Bronchial epithelial cell (primary cell): ENCODE measurements at regions not wholly inside any gene's neighbourhood (a gene's known extent, or its start where the extent isn't known, plus 50 kb on each side); places are given as distances from the start of the nearest gene placed in this dataset.
A peak's percentile ranks its signal among the peaks of the same experiment; 100 is the strongest.

Experiments
- DNase-seq: peaks from one replicate; pipeline ENCODE4 v3.0.0-alpha.2; 2010; ENCODE audit warnings: low read depth
- FAIRE-seq: peaks from 2 replicates; lab custom pipeline; 2011; peaks lifted over from hg19 to GRCh38; lab: Jason Lieb, UNC
- H3K27me3 ChIP-seq: 2 replicates; pipeline ENCODE4 v1.5.1; 2011; ENCODE audit warnings: low read length; ENCODE audit not compliant: control insufficient read depth, insufficient read depth
- H3K36me3 ChIP-seq: 2 replicates; pipeline ENCODE4 v1.5.1; 2011; ENCODE audit warnings: low read length; ENCODE audit not compliant: control insufficient read depth, insufficient read depth
- H3K4me3 ChIP-seq: 2 replicates; pipeline ENCODE4 v1.5.1; 2011; ENCODE audit warnings: mild to moderate bottlenecking, low read depth, low read length, control low read depth
- TF ChIP-seq, protein P1 (sequence below): IDR thresholded peaks from 2 replicates; pipeline ENCODE4 v1.5.1; 2011; ENCODE audit warnings: mild to moderate bottlenecking, moderate library complexity, low read length, control low read depth, inconsistent platforms; ENCODE audit not compliant: insufficient read depth, severe bottlenecking

DNA sequence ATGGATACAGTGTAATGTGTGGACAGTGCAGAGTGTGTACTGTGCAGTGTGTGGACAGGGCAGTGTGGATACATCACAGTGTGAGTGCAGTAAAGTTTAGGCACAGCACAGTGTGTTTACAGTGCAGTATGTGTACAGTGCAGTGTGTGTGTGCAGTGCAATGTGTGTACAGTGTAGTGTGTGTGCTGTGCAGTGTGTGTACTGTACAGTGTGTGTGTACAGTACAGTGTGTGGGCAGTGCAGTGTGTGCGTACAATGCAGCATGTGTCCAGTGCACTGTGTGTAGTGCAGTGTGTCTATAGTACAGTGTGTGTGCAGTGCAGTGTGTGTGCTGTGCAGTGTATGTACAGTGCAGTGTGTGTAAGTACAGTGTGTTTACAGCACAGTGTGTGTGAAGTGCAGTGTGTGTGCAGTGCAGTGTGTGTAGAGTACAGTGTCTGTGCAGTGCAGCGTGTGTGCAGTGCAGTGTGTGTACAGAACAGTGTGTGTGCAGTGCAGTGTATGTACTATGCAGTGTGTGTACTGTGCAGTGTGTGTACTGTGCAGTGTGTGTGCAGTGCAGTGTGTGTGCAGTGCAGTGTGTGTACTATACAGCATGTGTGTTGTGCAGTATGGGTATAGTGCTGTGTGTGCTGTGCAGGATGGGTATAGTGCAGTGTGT lies 385.2 kb downstream of the KIF16B start:
- Histone ChIP-seq H3K27me3 (no peaks in the 10 kb centered on the region), H3K4me3 (no peak overlapping the region), H3K36me3 (no peaks in the 10 kb centered on the region)
- TF ChIP-seq, protein P1, sequence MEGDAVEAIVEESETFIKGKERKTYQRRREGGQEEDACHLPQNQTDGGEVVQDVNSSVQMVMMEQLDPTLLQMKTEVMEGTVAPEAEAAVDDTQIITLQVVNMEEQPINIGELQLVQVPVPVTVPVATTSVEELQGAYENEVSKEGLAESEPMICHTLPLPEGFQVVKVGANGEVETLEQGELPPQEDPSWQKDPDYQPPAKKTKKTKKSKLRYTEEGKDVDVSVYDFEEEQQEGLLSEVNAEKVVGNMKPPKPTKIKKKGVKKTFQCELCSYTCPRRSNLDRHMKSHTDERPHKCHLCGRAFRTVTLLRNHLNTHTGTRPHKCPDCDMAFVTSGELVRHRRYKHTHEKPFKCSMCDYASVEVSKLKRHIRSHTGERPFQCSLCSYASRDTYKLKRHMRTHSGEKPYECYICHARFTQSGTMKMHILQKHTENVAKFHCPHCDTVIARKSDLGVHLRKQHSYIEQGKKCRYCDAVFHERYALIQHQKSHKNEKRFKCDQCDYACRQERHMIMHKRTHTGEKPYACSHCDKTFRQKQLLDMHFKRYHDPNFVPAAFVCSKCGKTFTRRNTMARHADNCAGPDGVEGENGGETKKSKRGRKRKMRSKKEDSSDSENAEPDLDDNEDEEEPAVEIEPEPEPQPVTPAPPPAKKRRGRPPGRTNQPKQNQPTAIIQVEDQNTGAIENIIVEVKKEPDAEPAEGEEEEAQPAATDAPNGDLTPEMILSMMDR = no peak
- FAIRE-seq (peak; percentile 99), DNase-seq (no peak)

DNA sequence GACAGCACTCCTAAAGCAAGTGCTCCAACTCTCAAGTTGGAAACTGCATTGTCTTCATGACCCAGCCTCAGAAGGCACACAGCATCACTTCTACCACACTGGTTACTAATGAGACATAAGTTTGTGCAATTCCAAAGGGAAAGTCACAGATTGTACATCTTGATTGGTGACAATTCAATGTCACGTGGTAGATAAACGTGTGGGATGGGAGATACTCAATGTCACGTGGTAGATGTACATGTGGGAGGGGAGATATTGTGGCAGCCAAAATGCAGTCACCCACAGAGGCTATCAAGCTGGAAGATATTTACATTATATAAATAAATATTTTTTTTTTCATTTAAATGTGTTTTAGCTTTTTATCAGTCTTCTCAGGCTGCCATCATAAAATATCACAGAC lies 393.3 kb downstream of the KIF16B start:
- no peaks in the 10 kb centered on the region for H3K36me3 ChIP-seq

DNA sequence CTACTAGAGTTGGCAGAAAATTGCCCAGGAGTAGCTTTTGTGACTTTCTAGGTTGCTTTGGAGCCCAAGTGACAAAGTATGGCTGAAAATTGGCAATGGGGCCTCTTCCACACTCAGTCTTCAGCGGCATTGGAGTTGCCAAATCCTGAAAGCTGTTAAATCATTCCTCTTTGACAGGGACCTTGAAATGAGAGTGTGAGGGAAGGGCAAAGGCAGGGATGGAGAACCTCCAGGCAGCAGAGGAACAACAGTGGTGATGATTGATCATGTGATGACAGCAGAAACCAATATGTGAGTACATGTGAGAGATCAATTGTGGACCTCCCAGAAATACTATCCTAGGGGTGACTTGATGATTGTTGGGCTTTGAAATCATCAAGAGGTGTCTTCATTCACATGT lies 393.9 kb downstream of the KIF16B start:
- Histone ChIP-seq H3K36me3 (no peaks in the 10 kb centered on the region), H3K27me3 (no peaks in the 10 kb centered on the region), H3K4me3 (no peak overlapping the region)
- TF ChIP-seq, protein P1 = no peak
- no peak for DNase-seq
- FAIRE-seq = no peak

More for the DNA sequence above, 393.3 kb downstream of the KIF16B start:
- FAIRE-seq (no peak), DNase-seq (no peak)
- no peak overlapping the region for H3K4me3 ChIP-seq
- H3K27me3 ChIP-seq = no peaks in the 10 kb centered on the region
- TF ChIP-seq, protein P1 = no peak

DNA sequence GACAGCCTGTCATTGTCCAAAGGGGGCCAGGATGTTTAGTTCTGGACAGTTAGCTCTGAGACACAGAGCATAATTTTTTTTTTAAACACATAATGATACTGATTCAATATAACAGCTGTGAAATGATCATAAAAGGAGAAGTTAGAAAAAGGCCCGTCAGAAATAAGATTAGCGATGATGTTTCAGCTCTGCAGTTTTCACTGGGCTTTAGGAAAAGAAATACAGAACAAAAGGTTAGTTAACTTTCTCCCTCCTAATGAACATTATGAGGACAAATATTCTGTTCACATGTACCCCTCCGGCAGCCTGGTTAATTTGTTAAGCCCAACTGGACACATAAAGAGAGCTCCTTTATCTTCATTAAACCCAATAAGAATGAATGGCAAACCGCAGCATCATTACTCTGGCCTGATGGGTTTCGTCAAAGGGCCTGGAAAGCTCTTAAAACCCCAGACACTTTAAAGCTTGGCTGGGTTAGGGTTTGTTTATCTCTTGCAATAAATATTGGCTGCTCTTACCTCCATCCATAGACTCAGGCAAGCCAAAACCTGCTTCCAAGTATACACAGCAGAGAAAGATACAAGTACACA lies 394.6 kb downstream of the KIF16B start:
- Histone ChIP-seq H3K4me3 (no peak overlapping the region), H3K27me3 (no peaks in the 10 kb centered on the region), H3K36me3 (no peaks in the 10 kb centered on the region)
- no peak for DNase-seq
- FAIRE-seq = no peak
- TF ChIP-seq, protein P1 = no peak

DNA sequence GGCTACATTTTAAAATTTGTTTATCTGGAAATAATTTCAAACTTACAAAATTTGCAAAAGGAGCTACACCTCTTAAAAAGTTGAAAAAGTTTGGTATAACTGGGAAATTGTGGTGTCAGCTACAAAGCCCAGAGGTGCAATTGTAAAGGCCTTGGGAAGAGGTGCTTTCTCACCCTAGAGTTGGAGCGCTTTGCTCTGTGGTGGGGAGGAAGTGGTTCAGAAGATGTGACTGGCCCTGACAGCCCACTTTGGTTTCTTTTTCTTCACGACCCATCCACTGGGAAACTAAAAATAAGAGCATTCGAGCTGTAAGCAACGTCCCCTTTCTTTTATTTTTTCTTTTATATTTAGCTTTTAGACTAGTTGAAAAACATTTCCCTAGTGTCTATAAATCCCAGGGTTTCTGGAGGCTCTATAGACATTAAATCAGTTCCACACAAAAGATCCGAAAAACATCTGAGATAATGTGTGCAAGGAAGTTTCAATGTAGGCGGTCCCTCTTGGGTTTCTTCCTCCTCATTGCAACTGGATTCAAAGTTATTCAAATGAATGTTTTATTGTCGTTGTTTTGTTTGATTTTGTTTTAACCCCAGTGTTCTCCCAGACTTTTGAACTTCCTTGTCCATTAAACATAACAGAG lies 397.8 kb downstream of the KIF16B start:
- Histone ChIP-seq H3K27me3 (no peaks in the 10 kb centered on the region), H3K4me3 (no peak overlapping the region), H3K36me3 (no peaks in the 10 kb centered on the region)
- DNase-seq (no peak), FAIRE-seq (no peak)
- TF ChIP-seq, protein P1 = no peak
